DMS79 treated with DMSO at 0.1 percent for 48 hours (cell line): ENCODE measurements at regions not wholly inside any gene's neighbourhood (a gene's known extent, or its start where the extent isn't known, plus 50 kb on each side); places are given as distances from the start of the nearest gene placed in this dataset.

Source experiments
- DNase-seq: peaks from one replicate; lab custom pipeline; 2025; lab: John Stamatoyannopoulos, UW

GRCh38 chr2:163265562-163265961 is 427.0 kb upstream of the KCNH7 start:
- DNase-seq = no peak

GRCh38 chr2:163264341-163264740 is 425.8 kb upstream of the KCNH7 start:
- no peak for DNase-seq

- DNase-seq = no peak
Measured at GRCh38 chr2:163259489-163259888, 420.9 kb upstream of the KCNH7 start.

GRCh38 chr2:163255086-163255485 is 416.5 kb upstream of the KCNH7 start:
- no peak for DNase-seq

- no peak for DNase-seq
Measured at GRCh38 chr2:163253621-163254285, 415.2 kb upstream of the KCNH7 start.

GRCh38 chr2:163252199-163252598 is 413.6 kb upstream of the KCNH7 start:
- DNase-seq = no peak

- DNase-seq = no peak
Measured at GRCh38 chr2:163248376-163249253, 410.0 kb upstream of the KCNH7 start.

- DNase-seq = no peak
Measured at GRCh38 chr2:163247847-163248220, 409.3 kb upstream of the KCNH7 start.

- no peak for DNase-seq
Measured at GRCh38 chr2:163247156-163247846, 408.7 kb upstream of the KCNH7 start.

GRCh38 chr2:163246135-163246534 is 407.6 kb upstream of the KCNH7 start:
- DNase-seq = no peak

GRCh38 chr2:163236553-163236952 is 398.0 kb upstream of the KCNH7 start:
- no peak for DNase-seq

- no peak for DNase-seq
Measured at GRCh38 chr2:163231666-163232065, 393.1 kb upstream of the KCNH7 start.

GRCh38 chr2:163213661-163214081 is 375.1 kb upstream of the KCNH7 start:
- DNase-seq = no peak

GRCh38 chr2:163210430-163210918 is 371.9 kb upstream of the KCNH7 start:
- no peak for DNase-seq

- DNase-seq = no peak
Measured at GRCh38 chr2:163207693-163208370, 369.3 kb upstream of the KCNH7 start.

GRCh38 chr2:163205589-163206254 is 367.2 kb upstream of the KCNH7 start:
- DNase-seq = no peak

- DNase-seq = no peak
Measured at GRCh38 chr2:163200741-163201140, 362.2 kb upstream of the KCNH7 start.

- no peak for DNase-seq
Measured at GRCh38 chr2:163198972-163199371, 360.4 kb upstream of the KCNH7 start.

GRCh38 chr2:163198007-163198406 is 359.4 kb upstream of the KCNH7 start:
- no peak for DNase-seq

- DNase-seq = no peak
Measured at GRCh38 chr2:163191372-163191771, 352.8 kb upstream of the KCNH7 start.

GRCh38 chr2:163187995-163188655 is 349.6 kb upstream of the KCNH7 start:
- DNase-seq = no peak
